ENCODE measurements at regions not wholly inside any gene's neighbourhood (a gene's known extent, or its start where the extent isn't known, plus 50 kb on each side); places are given as distances from the start of the nearest gene placed in this dataset.

GRCh38 chr3:153958635-153959595 is 162.3 kb upstream of the ARHGEF26 start:
- no peak for TF ChIP-seq CTCF (IDR thresholded peaks at IDR 0.05)

GRCh38 chr3:153960458-153961074 is 160.6 kb upstream of the ARHGEF26 start:
- TF ChIP-seq CTCF (IDR thresholded peaks at IDR 0.05) = no peak

- TF ChIP-seq CTCF (IDR thresholded peaks at IDR 0.05) = no peak
Observed at GRCh38 chr3:153961494-153961893, 159.7 kb upstream of the ARHGEF26 start.

GRCh38 chr3:153963012-153963411 is 158.2 kb upstream of the ARHGEF26 start:
- no peak for TF ChIP-seq CTCF (IDR thresholded peaks at IDR 0.05)

- no peak for TF ChIP-seq CTCF (IDR thresholded peaks at IDR 0.05)
Observed at GRCh38 chr3:153967260-153967659, 153.9 kb upstream of the ARHGEF26 start.

- no peak for TF ChIP-seq CTCF (IDR thresholded peaks at IDR 0.05)
Observed at GRCh38 chr3:153970047-153970446, 151.1 kb upstream of the ARHGEF26 start.

- TF ChIP-seq CTCF (IDR thresholded peaks at IDR 0.05) = peak; percentile 90
Observed at GRCh38 chr3:153970741-153971347, 150.3 kb upstream of the ARHGEF26 start.

Data from LNCAP (cell line).